Gastrocnemius medialis (tissue), 4 donors: ENCODE measurements at regions not wholly inside any gene's neighbourhood (a gene's known extent, or its start where the extent isn't known, plus 50 kb on each side); places are given as distances from the start of the nearest gene placed in this dataset.
A peak's percentile ranks its signal among the peaks of the same experiment; 100 is the strongest.

Experiments used
- ATAC-seq, 2 donors: fragments of 150-250 bp; one replicate each; pipeline ENCODE4 v1.9.1; 2016
- DNase-seq, 2 donors: peaks; one replicate each; pipeline ENCODE4 v3.0.0-alpha.2; 2019
- H3K27ac ChIP-seq, 4 donors: fragments of 200-600 bp; sonication (generic); 1 replicate in 1 of 4; 2 replicates in 3 of 4; pipeline ENCODE4 v1.5.1; 2016 to 2018; ENCODE audit warnings: mild to moderate bottlenecking in 2 of 4, moderate library complexity in 1 of 4
- H3K27me3 ChIP-seq, 3 donors: fragments of 200-600 bp; sonication (generic) in 2 of 3; 1 replicate in 1 of 3; 2 replicates in 2 of 3; pipeline versions ENCODE4 v1.5.1 to v1.6.0; 2016 to 2019; ENCODE audit warnings: mild to moderate bottlenecking in 1 of 3, moderate library complexity in 1 of 3
- H3K36me3 ChIP-seq, 2 donors: fragments of 200-600 bp; sonication (generic) in 1 of 2; one replicate each; pipeline ENCODE4 v1.5.1; 2017 to 2018
- H3K4me1 ChIP-seq, 2 donors: fragments of 200-600 bp; sonication (generic) in 1 of 2; one replicate each; pipeline ENCODE4 v1.5.1; 2016 to 2017; ENCODE audit warnings: mild to moderate bottlenecking in 2 of 2
- H3K4me3 ChIP-seq, 4 donors: fragments of 200-600 bp; sonication (generic) in 3 of 4; 1 replicate in 1 of 4; 2 replicates in 3 of 4; pipeline ENCODE4 v1.5.1; 2016 to 2019; ENCODE audit warnings: mild to moderate bottlenecking in 2 of 4
- H3K9me3 ChIP-seq, 3 donors: fragments of 200-600 bp; sonication (generic) in 2 of 3; 1 replicate in 1 of 3; 2 replicates in 2 of 3; pipeline ENCODE4 v1.5.1; 2016 to 2019
- POLR2A ChIP-seq, 2 donors: fragments of 450-650 bp; IDR thresholded peaks; one replicate each; pipeline ENCODE4 v1.6.1; 2017; ENCODE audit warnings: antibody characterized with exemption in 2 of 2, mild to moderate bottlenecking in 2 of 2, moderate library complexity in 2 of 2
- in situ Hi-C, 4 donors: fragments of 200-750 bp; cut with MboI; loops; one replicate each; pipeline versions ENCODE4 v1.15.0 to v1.8.0; 2017; ENCODE audit warnings: low sequenced_read_pairs in 4 of 4
- intact Hi-C: fragments of 100-400 bp; cut with DNase I; formaldehyde crosslinking; loops from one replicate; pipeline ENCODE4 v1.15.1; 2023; ENCODE audit warnings: low total_unique reads
- TF ChIP-seq, protein P1 (sequence below), 5 experiments: fragments of 450-650 bp in 3 of 5; fragments of 200-600 bp in 2 of 5; sonication (generic) in 2 of 5; IDR thresholded peaks in 4 of 5; conservative IDR thresholded peaks in 1 of 5; 1 replicate in 4 of 5; 2 replicates in 1 of 5; pipeline ENCODE4 v1.5.1; 2016 to 2019; ENCODE audit warnings: antibody characterized with exemption in 5 of 5, mild to moderate bottlenecking in 3 of 5, moderate library complexity in 3 of 5

DNA sequence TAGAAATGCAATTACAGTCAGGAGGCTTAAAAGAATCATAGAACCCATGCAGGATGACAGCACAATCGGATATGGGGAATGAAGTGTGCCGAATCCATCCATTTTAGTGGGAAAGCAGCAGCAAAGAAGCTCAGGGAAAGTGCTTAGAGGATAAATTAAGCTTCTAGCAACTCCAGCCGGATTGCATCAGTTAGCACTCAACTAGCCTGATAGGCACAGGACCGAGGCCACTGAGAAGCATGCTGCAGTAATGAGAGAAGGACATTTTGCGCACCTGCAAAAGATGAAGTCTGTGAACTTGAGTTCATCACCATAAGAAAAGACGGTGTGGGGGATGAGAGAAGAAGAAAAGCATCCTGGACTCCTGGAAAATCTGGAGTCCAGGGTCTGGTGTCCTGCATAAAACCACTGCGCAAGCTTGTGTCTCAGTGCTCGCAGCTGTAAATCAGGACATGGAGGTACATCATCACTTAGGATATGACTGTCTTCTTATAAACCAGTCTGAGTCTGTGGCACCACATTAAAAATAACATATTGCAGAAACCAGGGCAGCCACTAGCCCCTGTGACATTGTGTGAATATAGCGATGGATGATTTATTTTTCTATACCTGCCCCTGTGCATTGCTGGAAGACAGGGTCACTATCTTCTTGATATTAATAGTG is 665.5 kb upstream of the SOX11 start:
- ATAC-seq = no peak
- H3K36me3 ChIP-seq = no peaks in the 10 kb centered on the region

DNA sequence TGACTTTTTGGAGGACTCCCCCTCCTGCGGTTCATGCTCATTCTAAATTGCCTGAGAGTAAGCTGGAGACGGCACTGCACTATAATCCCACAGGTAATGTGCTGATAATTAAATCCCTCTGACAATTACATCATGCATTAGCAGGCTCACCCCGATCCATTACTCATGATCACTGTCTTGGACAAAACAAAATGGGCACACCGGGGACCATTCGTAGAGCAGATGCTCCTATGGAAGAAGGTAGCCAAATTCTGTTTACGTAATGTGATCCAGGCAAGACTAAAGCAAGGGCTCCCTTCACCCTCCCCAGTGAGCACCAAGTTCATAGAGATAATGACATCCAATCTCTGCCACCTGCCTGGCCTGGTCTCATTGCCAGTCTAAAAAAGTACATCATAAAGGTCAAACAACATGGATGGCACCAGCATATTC is 657.1 kb upstream of the SOX11 start:
- in situ Hi-C loops = no loop called here
- peak; percentile 95 to 96 for ATAC-seq
- TF ChIP-seq POLR2A (IDR thresholded peaks at IDR 0.05) = no peak
- TF ChIP-seq, protein P1, sequence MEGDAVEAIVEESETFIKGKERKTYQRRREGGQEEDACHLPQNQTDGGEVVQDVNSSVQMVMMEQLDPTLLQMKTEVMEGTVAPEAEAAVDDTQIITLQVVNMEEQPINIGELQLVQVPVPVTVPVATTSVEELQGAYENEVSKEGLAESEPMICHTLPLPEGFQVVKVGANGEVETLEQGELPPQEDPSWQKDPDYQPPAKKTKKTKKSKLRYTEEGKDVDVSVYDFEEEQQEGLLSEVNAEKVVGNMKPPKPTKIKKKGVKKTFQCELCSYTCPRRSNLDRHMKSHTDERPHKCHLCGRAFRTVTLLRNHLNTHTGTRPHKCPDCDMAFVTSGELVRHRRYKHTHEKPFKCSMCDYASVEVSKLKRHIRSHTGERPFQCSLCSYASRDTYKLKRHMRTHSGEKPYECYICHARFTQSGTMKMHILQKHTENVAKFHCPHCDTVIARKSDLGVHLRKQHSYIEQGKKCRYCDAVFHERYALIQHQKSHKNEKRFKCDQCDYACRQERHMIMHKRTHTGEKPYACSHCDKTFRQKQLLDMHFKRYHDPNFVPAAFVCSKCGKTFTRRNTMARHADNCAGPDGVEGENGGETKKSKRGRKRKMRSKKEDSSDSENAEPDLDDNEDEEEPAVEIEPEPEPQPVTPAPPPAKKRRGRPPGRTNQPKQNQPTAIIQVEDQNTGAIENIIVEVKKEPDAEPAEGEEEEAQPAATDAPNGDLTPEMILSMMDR (IDR thresholded peaks at IDR 0.05 in 4 of 5, conservative IDR thresholded peaks at IDR 0.05 in 1 of 5) = no peak

More for the DNA sequence above, 665.5 kb upstream of the SOX11 start:
- no peak overlapping the region for H3K4me3 ChIP-seq
- H3K27me3 ChIP-seq = no peaks in the 10 kb centered on the region
- no peak overlapping the region for H3K27ac ChIP-seq
- intact Hi-C loops = no loop called here
- H3K4me1 ChIP-seq = no peaks in the 10 kb centered on the region
- in situ Hi-C loops = no loop called here
- no peaks in the 10 kb centered on the region for H3K9me3 ChIP-seq
- no peak for TF ChIP-seq POLR2A (IDR thresholded peaks at IDR 0.05)
- TF ChIP-seq, protein P1 (IDR thresholded peaks at IDR 0.05 in 4 of 5, conservative IDR thresholded peaks at IDR 0.05 in 1 of 5) = no peak
- no peak for DNase-seq

DNA sequence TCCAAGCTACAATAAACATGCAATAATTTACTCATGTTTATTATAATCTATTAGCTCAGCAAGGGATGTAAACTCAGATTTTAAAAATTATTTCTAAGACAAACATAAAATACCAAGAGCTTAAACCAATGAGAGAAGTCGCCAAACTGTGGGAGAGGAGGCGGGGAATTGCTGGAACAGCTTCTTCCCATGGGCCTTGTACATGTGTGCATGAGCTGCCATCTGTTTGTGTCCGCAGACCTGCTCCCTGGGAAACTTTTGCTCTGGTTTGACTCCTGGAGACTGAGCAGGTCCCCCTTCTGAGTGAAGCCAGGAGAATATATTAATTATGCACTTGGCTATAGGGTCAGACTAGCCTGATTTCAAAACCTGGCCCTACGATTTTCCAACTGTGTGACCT is 655.9 kb upstream of the SOX11 start:
- no peak for ATAC-seq
- H3K9me3 ChIP-seq = no peaks in the 10 kb centered on the region
- intact Hi-C loops = no loop called here
- H3K27me3 ChIP-seq = no peaks in the 10 kb centered on the region
- in situ Hi-C loops = no loop called here
- no peak for DNase-seq
- H3K36me3 ChIP-seq = no peaks in the 10 kb centered on the region
- peaks cover 15 to 18% of the 10 kb centered on the region in 2 donors for H3K4me1 ChIP-seq
- TF ChIP-seq, protein P1 (IDR thresholded peaks at IDR 0.05 in 4 of 5, conservative IDR thresholded peaks at IDR 0.05 in 1 of 5) = no peak
- TF ChIP-seq POLR2A (IDR thresholded peaks at IDR 0.05) = no peak
- H3K27ac ChIP-seq = peak overlapping the region in 1 of 4 donors; percentile 77
- H3K4me3 ChIP-seq = no peak overlapping the region

More for the DNA sequence above, 657.1 kb upstream of the SOX11 start:
- no peaks in the 10 kb centered on the region for H3K36me3 ChIP-seq
- no peaks in the 10 kb centered on the region for H3K9me3 ChIP-seq
- DNase-seq = peak; percentile 50 to 59
- no peak overlapping the region for H3K4me3 ChIP-seq
- peak overlapping the region in 3 of 4 donors; percentile 29 to 77 (median 38) for H3K27ac ChIP-seq
- H3K27me3 ChIP-seq = no peaks in the 10 kb centered on the region
- H3K4me1 ChIP-seq = peaks cover 15 to 18% of the 10 kb centered on the region in 2 donors
- intact Hi-C loops = no loop called here

DNA sequence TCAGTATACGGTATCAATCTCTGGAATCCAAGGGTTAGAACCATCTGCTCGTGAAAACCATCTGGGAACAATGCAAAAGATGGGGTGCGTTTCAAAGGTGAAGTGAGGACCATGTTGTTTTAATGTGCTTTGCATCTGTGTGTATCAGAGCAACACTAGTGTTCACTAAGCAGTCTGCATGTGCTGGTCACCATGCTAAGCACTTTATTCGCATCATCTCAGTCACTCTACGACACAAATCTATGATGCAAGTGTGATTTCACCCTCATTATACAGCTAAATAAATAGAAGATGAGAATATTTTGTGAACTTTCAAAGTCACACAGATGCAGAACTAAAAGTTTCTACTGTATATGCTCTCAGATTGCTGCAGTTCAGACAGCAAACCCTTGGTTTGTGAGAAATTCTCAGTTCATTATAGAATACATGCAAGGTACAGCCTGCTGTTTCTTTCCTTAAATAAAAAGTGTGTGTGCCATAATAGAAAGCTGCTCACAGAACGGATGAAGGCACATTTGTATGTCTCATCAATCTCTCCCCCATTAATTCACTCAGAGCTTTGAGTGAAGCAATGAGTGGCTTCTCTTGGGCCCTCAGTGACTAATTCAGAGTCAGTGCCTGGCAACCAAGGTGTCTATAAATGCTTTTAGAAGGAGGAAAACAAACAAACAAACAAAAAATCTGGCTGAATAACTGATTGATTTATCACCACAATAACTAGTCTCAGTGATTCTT is 652.8 kb upstream of the SOX11 start:
- Histone ChIP-seq H3K36me3 (no peaks in the 10 kb centered on the region), H3K4me1 (peaks cover 18 to 29% of the 10 kb centered on the region in 2 donors), H3K27me3 (no peaks in the 10 kb centered on the region), H3K27ac (no peak overlapping the region), H3K4me3 (no peak overlapping the region), H3K9me3 (no peaks in the 10 kb centered on the region)
- intact Hi-C loops (no loop called here), in situ Hi-C loops (no loop called here)
- ATAC-seq = no peak
- no peak for DNase-seq
- no peak for TF ChIP-seq POLR2A (IDR thresholded peaks at IDR 0.05)
- TF ChIP-seq, protein P1 (IDR thresholded peaks at IDR 0.05 in 4 of 5, conservative IDR thresholded peaks at IDR 0.05 in 1 of 5) = no peak
